AG04449 (cell line): ENCODE measurements at regions not wholly inside any gene's neighbourhood (a gene's known extent, or its start where the extent isn't known, plus 50 kb on each side); places are given as distances from the start of the nearest gene placed in this dataset.
"Not testable (repeated sequence)": the region's sequence is repeated elsewhere in the genome, so short reads cannot be mapped to it uniquely, and the experiment has no call there.

Source experiments
- CTCF ChIA-PET: fragments of 350-600 bp; formaldehyde crosslinking; extraction: SDS; loops from one replicate; lab custom pipeline; 2021; ENCODE audit warnings: antibody characterized with exemption; lab: Yijun Ruan, JAX
- POLR2A ChIA-PET: fragments of 400-600, 350-600 bp; formaldehyde crosslinking; extraction: SDS; loops from one replicate; lab custom pipeline; 2020; ENCODE audit warnings: antibody characterized with exemption, inconsistent platforms; lab: Yijun Ruan, JAX
- DNase-seq: peaks from one replicate; pipeline ENCODE4 v3.0.0-alpha.2; 2010; ENCODE audit warnings: low read depth, low spot score
- H3K4me3 ChIP-seq: 2 replicates; pipeline ENCODE4 v1.5.1; 2011; ENCODE audit warnings: low read depth, mild to moderate bottlenecking, control low read depth, low read length
- TF ChIP-seq, protein P1 (sequence below): IDR thresholded peaks from one replicate; pipeline ENCODE4 v1.5.1; 2011; ENCODE audit warnings: mild to moderate bottlenecking, moderate library complexity, low read length, control low read depth, inconsistent platforms; ENCODE audit not compliant: insufficient read depth; ENCODE audit errors: missing control alignments

DNA sequence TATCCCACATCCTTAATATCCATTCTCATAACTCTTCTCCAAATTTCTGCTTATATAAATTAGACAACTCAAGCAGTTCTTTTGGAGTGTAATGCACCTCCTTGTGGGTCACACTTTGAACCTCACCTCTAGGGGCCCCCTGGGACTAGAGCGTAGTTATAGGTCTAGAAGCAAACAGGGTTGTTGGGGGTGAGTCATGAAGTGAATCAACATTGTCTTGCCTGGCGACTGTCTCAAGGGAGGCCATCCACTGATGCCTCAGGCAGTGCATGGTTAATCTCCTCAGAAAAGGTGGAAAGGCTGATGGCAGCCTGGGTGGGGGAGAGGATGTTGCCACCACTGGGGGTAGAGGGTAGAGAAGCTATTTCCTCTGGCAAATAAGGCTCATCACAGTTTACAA is 129.1 kb downstream of the TNFRSF21 start:
- ChIA-PET CTCF (no interaction called here), POLR2A (no interaction called here)
- TF ChIP-seq, protein P1, sequence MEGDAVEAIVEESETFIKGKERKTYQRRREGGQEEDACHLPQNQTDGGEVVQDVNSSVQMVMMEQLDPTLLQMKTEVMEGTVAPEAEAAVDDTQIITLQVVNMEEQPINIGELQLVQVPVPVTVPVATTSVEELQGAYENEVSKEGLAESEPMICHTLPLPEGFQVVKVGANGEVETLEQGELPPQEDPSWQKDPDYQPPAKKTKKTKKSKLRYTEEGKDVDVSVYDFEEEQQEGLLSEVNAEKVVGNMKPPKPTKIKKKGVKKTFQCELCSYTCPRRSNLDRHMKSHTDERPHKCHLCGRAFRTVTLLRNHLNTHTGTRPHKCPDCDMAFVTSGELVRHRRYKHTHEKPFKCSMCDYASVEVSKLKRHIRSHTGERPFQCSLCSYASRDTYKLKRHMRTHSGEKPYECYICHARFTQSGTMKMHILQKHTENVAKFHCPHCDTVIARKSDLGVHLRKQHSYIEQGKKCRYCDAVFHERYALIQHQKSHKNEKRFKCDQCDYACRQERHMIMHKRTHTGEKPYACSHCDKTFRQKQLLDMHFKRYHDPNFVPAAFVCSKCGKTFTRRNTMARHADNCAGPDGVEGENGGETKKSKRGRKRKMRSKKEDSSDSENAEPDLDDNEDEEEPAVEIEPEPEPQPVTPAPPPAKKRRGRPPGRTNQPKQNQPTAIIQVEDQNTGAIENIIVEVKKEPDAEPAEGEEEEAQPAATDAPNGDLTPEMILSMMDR: no peak
- H3K4me3 ChIP-seq: no peak overlapping the region
- DNase-seq: no peak

DNA sequence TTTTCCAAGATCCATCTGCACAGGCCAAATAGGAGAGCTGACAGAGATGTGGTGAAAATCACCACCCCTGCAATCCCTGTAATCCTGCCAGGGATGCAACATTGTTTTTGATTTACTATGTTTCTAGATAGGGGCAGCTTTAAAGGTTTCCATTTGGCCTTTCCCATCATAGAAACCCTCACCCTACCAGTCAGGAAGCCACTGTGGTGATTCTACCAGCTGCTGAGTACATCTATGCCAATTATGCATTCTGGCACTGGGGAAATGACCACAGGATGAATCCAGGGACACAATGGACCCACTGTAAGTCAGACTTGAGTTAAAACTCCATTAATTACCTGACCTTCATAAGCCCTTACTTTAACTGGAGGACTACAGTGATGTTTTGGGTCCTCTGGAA is 130.4 kb downstream of the TNFRSF21 start:
- ChIA-PET CTCF (no interaction called here), POLR2A (no interaction called here)
- TF ChIP-seq, protein P1: no peak
- no peak overlapping the region for H3K4me3 ChIP-seq
- DNase-seq: no peak

DNA sequence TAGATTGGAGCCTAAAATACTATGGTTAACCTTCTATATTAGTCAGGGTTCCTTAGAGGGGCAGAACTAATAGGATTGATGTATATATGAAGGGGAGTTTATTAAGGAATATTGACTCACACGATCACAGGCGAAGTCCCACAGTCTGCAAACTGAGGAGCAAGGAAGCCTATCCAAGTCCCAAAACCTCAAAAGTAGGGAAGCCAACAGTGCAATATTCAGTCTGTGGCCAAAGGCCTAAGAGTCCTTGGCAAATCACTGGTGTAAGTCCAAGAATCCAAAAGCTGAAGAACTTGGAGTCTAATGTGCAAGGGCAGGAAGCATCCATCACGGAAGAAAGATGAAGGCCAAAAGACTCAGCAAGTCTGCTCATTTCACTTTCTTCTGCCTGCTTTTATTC is 133.5 kb upstream of the ADGRF1 start:
- H3K4me3 ChIP-seq: no peak overlapping the region
- TF ChIP-seq, protein P1: no peak
- no peak for DNase-seq
- ChIA-PET CTCF (no interaction called here), POLR2A (no interaction called here)

DNA sequence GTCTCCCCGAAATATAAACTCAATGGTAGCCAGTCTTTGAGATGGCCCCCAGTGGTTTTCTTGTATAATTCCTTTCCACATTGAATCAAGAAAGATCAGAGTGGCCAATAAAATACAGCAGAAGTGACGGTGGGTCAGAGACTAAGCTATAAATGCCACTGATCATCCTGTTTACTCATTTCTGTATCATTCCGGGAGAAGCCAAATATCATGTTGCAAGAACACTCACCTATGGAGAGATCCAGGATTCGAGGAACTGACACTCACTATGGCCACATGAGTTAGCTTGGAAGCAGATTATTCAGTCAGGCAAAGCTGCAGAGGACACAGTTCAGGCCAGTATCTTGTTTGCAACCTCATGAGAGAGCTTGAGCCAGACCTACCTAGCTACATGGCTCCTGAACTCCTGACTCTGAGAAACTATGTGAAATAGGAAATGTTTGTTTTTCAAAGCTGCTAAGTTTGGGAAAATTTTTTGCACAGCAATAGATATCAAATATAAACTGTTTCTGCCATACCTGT is 132.4 kb upstream of the ADGRF1 start:
- CTCF ChIA-PET: no interaction called here
- H3K4me3 ChIP-seq: no peak overlapping the region

DNA sequence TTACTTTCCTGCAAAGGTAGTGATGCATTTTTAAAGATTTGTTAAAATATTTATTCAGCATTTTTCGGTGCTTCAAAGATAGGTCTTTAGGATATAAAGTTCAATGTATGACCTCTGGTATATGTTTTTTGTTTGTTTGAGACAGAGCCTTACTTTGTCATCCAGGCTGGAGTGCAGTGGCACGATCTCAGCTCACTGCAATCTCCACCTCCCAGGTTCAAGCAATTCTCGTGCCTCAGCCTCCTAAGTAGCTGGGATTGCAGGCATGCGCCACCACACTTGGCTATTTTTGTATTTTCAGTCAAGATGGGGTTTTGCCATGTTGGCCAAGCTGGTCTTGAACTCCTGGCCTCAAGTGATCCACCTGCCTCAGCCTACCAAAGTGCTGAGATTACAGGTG is 131.9 kb upstream of the ADGRF1 start:
- CTCF ChIA-PET, DNase-seq, H3K4me3 ChIP-seq, POLR2A ChIA-PET: not testable (repeated sequence)

More for the DNA sequence above, 132.4 kb upstream of the ADGRF1 start:
- POLR2A ChIA-PET: no interaction called here
- DNase-seq: no peak
- TF ChIP-seq, protein P1: no peak

DNA sequence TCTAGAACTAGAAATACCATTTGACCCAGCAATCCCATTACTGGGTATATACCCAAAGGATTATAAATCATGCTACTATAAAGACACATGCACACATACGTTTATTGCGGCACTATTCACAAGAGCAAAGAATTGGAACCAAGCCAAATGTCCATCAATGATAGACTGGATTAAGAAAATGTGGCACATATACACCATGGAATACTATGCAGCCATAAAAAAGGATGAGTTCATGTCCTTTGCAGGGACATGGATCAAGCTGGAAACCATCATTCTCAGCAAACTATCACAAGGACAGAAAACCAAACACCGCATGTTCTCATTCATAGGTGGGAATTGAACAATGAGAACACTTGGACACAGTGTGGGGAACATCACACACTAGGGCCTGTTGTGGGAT is 131.0 kb upstream of the ADGRF1 start:
- POLR2A ChIA-PET, CTCF ChIA-PET, DNase-seq, H3K4me3 ChIP-seq: not testable (repeated sequence)

DNA sequence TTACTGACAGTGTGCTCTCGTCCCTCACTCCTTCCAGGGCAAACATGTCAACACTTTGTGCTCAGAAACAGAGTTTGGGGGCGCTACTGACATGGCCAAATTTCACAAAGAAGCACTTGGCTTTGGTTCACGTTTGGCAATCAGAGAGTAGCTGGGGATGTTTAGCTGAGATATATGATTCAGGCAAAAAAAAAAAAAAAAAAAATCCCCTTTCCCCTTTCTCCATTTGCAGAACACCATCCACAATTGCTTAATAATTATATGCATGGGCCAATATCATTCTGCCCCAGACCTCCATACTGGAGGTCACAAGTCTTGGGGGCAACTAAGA is 128.4 kb upstream of the ADGRF1 start:
- ChIA-PET POLR2A (no interaction called here), CTCF (no interaction called here)
- H3K4me3 ChIP-seq: no peak overlapping the region
- DNase-seq: no peak
- TF ChIP-seq, protein P1: no peak
